Muscle layer of colon (tissue), 2 donors: ENCODE measurements at regions not wholly inside any gene's neighbourhood (a gene's known extent, or its start where the extent isn't known, plus 50 kb on each side); places are given as distances from the start of the nearest gene placed in this dataset.

Source experiments
- H3K27ac ChIP-seq: one replicate; pipeline ENCODE4 v1.7.0; 2013; ENCODE audit warnings: low read depth, mild to moderate bottlenecking, low read length, moderate library complexity
- H3K27me3 ChIP-seq, 2 donors: one replicate each; pipeline ENCODE4 v1.7.0; 2013; ENCODE audit warnings: low read length in 2 of 2, mild to moderate bottlenecking in 2 of 2; ENCODE audit not compliant: insufficient read depth in 2 of 2, control insufficient read depth in 1 of 2
- H3K36me3 ChIP-seq: one replicate; pipeline ENCODE4 v1.7.0; 2013; ENCODE audit warnings: mild to moderate bottlenecking, low read length; ENCODE audit not compliant: insufficient read depth
- H3K4me1 ChIP-seq: one replicate; pipeline ENCODE4 v1.7.0; 2013; ENCODE audit warnings: mild to moderate bottlenecking, low read length; ENCODE audit not compliant: insufficient read depth
- H3K4me3 ChIP-seq, 2 donors: one replicate each; pipeline ENCODE4 v1.7.0; 2013; ENCODE audit warnings: low read length in 2 of 2, low read depth in 1 of 2, mild to moderate bottlenecking in 1 of 2, moderate library complexity in 1 of 2
- H3K9ac ChIP-seq: one replicate; pipeline ENCODE4 v1.7.0; 2013; ENCODE audit warnings: low read length
- H3K9me3 ChIP-seq: one replicate; pipeline ENCODE4 v1.7.0; 2013; ENCODE audit warnings: mild to moderate bottlenecking, low read length
- donor health status: abdominal sarcoma.
- donor health status: Adenocarcinoma of cecum.

DNA sequence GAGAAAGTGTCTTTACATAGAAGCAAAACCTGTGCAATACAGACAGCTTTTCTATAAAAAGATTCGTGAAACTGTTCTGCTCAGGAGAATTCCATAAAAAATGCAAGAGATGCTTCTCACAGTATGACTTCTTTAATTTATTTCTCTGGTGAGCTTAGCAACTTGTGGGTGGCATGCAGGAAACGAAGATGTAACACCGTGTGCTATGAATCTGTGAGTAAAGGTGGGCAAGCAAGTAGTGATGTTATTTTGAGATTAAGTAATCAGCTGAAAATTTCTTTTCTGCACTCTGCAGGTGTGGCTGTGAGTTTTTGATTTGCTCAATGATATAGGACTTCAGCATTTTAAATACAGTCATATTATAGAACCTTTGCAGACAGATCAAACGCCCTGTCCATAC lies 656.8 kb upstream of the NCAM2 start:
- no peak overlapping the region for H3K9ac ChIP-seq
- H3K27ac ChIP-seq, result no peak overlapping the region

GRCh38 chr21:20343186-20343585 lies 655.0 kb upstream of the NCAM2 start:
- H3K9me3 ChIP-seq, result no peaks in the 10 kb centered on the region
- H3K27me3 ChIP-seq, result no peaks in the 10 kb centered on the region
- no peak overlapping the region for H3K9ac ChIP-seq
- no peak overlapping the region for H3K27ac ChIP-seq
- no peak overlapping the region for H3K4me3 ChIP-seq
- H3K36me3 ChIP-seq, result no peaks in the 10 kb centered on the region
- H3K4me1 ChIP-seq, result peaks cover 7% of the 10 kb centered on the region

More for the DNA sequence above, 656.8 kb upstream of the NCAM2 start:
- no peaks in the 10 kb centered on the region for H3K9me3 ChIP-seq
- H3K36me3 ChIP-seq, result no peaks in the 10 kb centered on the region
- no peak overlapping the region for H3K4me3 ChIP-seq
- H3K27me3 ChIP-seq, result no peaks in the 10 kb centered on the region
- H3K4me1 ChIP-seq, result peaks cover 7% of the 10 kb centered on the region

DNA sequence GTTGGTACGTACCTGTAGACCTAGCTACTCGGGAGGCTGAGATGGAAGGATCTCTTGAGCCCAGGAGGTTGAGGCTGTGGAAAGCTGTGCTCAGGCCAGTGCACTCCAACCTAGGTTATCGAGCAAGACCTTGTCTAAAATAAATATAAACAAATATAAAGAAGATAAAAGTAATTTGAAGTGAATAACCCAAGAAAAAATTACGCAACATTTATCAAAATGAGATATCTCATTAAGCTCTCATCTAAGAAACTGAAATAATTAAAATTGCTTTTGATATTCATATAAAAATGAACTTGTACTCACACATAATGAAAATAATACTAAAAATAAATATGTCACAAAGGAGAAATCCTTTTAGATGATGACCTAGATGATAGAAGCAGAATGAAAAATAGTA lies 647.1 kb upstream of the NCAM2 start:
- H3K36me3 ChIP-seq, result no peaks in the 10 kb centered on the region
- H3K27me3 ChIP-seq, result no peaks in the 10 kb centered on the region
- no peak overlapping the region for H3K9ac ChIP-seq
- peaks cover 9% of the 10 kb centered on the region for H3K4me1 ChIP-seq
- H3K9me3 ChIP-seq, result no peaks in the 10 kb centered on the region
- no peak overlapping the region for H3K27ac ChIP-seq
- H3K4me3 ChIP-seq, result no peak overlapping the region

GRCh38 chr21:20353351-20353750 lies 644.9 kb upstream of the NCAM2 start:
- Histone ChIP-seq H3K4me3 (no peak overlapping the region), H3K4me1 (peaks cover 9% of the 10 kb centered on the region), H3K9ac (no peak overlapping the region), H3K9me3 (no peaks in the 10 kb centered on the region), H3K27ac (no peak overlapping the region), H3K27me3 (no peaks in the 10 kb centered on the region), H3K36me3 (no peaks in the 10 kb centered on the region)

DNA sequence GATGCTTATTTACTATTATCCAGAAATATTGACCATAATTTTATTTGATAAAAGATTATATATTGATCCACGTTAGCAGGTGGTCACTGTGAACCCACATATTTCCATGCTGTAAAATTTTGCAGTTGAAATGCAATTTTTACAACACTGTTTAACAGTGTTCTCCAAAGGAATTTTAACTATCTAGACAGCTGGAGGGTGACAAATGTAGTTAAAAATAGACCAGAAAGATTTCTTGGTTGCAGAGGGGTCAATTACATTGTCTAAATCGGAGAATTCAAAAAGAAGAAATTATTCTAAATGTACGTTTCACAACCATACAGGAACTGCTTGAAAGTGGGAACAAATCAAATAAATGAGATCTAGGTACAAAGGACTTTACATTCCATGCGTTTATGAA lies 625.2 kb upstream of the NCAM2 start:
- H3K27me3 ChIP-seq, result no peaks in the 10 kb centered on the region
- H3K36me3 ChIP-seq, result no peaks in the 10 kb centered on the region
- no peak overlapping the region for H3K27ac ChIP-seq
- no peak overlapping the region for H3K4me3 ChIP-seq
- no peak overlapping the region for H3K9ac ChIP-seq
- no peaks in the 10 kb centered on the region for H3K4me1 ChIP-seq
- H3K9me3 ChIP-seq, result no peaks in the 10 kb centered on the region

GRCh38 chr21:20377250-20377649 lies 621.0 kb upstream of the NCAM2 start:
- H3K4me1 ChIP-seq, result no peaks in the 10 kb centered on the region
- no peak overlapping the region for H3K9ac ChIP-seq
- no peaks in the 10 kb centered on the region for H3K36me3 ChIP-seq
- no peaks in the 10 kb centered on the region for H3K27me3 ChIP-seq
- no peaks in the 10 kb centered on the region for H3K9me3 ChIP-seq
- H3K27ac ChIP-seq, result no peak overlapping the region
- H3K4me3 ChIP-seq, result no peak overlapping the region

DNA sequence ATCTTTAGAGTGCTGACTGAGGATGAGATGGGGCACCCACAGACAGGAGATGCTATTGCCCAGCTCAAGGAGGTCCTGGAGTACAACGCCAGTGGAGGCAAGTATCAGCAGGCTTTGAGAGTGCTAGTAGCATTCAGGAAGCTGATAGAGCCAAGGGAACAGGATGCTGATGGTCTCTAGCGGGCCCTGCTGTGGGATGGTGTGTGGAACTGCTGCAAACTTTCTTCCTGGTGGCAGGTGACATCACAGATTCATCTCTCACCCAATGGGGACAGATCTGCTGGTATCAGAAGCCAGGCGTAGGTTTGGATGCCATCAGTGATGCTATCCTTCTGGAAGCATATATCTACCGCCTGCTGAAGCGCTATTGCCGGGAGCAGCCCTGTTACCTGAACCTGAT lies 609.8 kb upstream of the NCAM2 start:
- Histone ChIP-seq H3K4me1 (no peaks in the 10 kb centered on the region), H3K27ac (no peak overlapping the region), H3K9me3 (no peaks in the 10 kb centered on the region), H3K9ac (no peak overlapping the region), H3K27me3 (no peaks in the 10 kb centered on the region), H3K36me3 (no peaks in the 10 kb centered on the region), H3K4me3 (no peak overlapping the region)

DNA sequence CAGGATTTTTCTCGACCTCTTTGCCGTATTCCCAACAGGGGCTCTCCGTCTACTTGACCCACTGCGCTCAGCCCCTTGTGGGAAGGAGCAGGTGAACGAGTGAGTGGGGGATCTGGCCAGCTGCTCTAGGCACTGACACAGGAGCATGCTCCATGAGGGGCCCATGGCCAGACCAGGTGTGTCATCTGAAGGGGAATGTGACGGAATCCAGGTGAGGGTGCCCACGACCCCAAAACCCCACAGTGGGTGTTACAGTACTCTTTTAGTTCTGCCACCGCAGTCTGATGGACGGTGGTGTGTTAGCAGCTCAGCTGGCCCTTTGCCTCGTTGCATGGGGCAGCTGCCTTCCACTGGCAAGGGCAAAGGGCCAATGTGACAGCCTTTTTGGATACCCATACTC lies 601.4 kb upstream of the NCAM2 start:
- Histone ChIP-seq H3K27ac (no peak overlapping the region), H3K9me3 (no peaks in the 10 kb centered on the region), H3K9ac (no peak overlapping the region), H3K27me3 (no peaks in the 10 kb centered on the region), H3K36me3 (no peaks in the 10 kb centered on the region), H3K4me3 (no peak overlapping the region), H3K4me1 (no peaks in the 10 kb centered on the region)

- Histone ChIP-seq H3K36me3 (no peaks in the 10 kb centered on the region), H3K27me3 (no peaks in the 10 kb centered on the region), H3K4me1 (no peaks in the 10 kb centered on the region), H3K9ac (no peak overlapping the region), H3K9me3 (no peaks in the 10 kb centered on the region), H3K27ac (no peak overlapping the region), H3K4me3 (no peak overlapping the region)
Observed at GRCh38 chr21:20404915-20405314, 593.3 kb upstream of the NCAM2 start.

- Histone ChIP-seq H3K4me1 (no peaks in the 10 kb centered on the region), H3K9ac (no peak overlapping the region), H3K27me3 (no peaks in the 10 kb centered on the region), H3K4me3 (no peak overlapping the region), H3K9me3 (no peaks in the 10 kb centered on the region), H3K36me3 (no peaks in the 10 kb centered on the region), H3K27ac (no peak overlapping the region)
Observed at GRCh38 chr21:20418353-20418752, 579.9 kb upstream of the NCAM2 start.

DNA sequence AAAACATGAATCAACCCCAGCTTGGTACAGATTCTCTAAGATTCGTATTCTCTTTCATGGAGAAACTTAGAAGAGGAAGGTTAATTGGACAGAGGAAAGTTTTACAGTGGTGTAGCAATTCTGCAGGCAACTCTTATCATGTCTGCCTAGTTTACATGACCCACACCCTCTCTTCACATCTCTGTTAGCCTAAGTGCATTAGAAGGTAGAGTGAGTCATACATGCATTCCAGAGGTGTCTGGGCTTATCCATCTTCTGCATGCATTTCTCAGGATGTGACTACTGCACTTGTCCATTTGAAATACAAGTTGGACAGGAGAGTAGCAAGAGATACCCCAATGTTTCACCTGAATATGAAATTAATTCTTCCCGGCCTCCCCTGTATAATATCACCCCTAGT lies 578.4 kb upstream of the NCAM2 start:
- H3K9ac ChIP-seq, result no peak overlapping the region
- H3K4me1 ChIP-seq, result no peaks in the 10 kb centered on the region
- H3K27ac ChIP-seq, result no peak overlapping the region
- H3K9me3 ChIP-seq, result no peaks in the 10 kb centered on the region
- no peaks in the 10 kb centered on the region for H3K27me3 ChIP-seq
- no peak overlapping the region for H3K4me3 ChIP-seq
- no peaks in the 10 kb centered on the region for H3K36me3 ChIP-seq

DNA sequence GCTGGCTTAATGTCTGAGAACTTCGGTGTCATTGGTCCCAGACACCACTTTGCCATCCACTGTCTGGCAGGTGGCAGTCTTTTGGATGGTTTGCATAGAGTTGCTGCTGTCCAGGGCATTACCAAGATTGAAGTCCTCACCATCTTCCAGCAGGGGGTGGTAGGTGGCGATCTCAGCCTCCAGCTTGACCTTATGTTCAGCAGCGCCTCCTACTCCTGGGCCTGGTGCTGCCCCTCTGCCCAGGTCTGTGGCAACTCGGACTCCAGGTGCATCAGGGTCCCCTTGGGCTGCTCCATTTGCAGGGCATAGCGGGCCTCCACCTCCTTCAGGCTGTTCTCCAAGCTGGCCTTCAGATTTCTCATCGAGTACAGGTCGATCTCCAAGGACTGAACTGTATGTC lies 573.3 kb upstream of the NCAM2 start:
- no peak overlapping the region for H3K4me3 ChIP-seq
- no peaks in the 10 kb centered on the region for H3K4me1 ChIP-seq
- H3K9ac ChIP-seq, result no peak overlapping the region
- H3K9me3 ChIP-seq, result no peaks in the 10 kb centered on the region
- H3K27ac ChIP-seq, result no peak overlapping the region
- no peaks in the 10 kb centered on the region for H3K36me3 ChIP-seq
- no peaks in the 10 kb centered on the region for H3K27me3 ChIP-seq
